Retinal pigment epithelial cell (primary cell): ENCODE measurements at regions not wholly inside any gene's neighbourhood (a gene's known extent, or its start where the extent isn't known, plus 50 kb on each side); places are given as distances from the start of the nearest gene placed in this dataset.

Experiments used
- DNase-seq: peaks from one replicate; pipeline ENCODE4 v3.0.0-alpha.2; 2010; ENCODE audit warnings: low read depth
- H3K4me3 ChIP-seq: 2 replicates; pipeline ENCODE4 v1.5.1; 2011; ENCODE audit warnings: mild to moderate bottlenecking, low read length, control low read depth, moderate library complexity
- CTCF ChIP-seq: conservative IDR thresholded peaks from 2 replicates; pipeline ENCODE4 v1.5.1; 2011; ENCODE audit warnings: low read depth, low read length, control low read depth, inconsistent platforms

- DNase-seq = no peak
- no peak for TF ChIP-seq CTCF
- no peak overlapping the region for H3K4me3 ChIP-seq
These were observed 258.8 kb downstream of the GLI2 start for GRCh38 chr2:120994301-120994995.

- no peak for DNase-seq
- H3K4me3 ChIP-seq = no peak overlapping the region
- TF ChIP-seq CTCF = no peak
These were observed 259.5 kb downstream of the GLI2 start for GRCh38 chr2:120995152-120995551.

GRCh38 chr2:120995656-120996190 lies 260.1 kb downstream of the GLI2 start:
- no peak for DNase-seq
- TF ChIP-seq CTCF = no peak
- no peak overlapping the region for H3K4me3 ChIP-seq

GRCh38 chr2:120999377-121000097 lies 263.9 kb downstream of the GLI2 start:
- TF ChIP-seq CTCF = no peak
- DNase-seq = no peak
- H3K4me3 ChIP-seq = no peak overlapping the region

- no peak for TF ChIP-seq CTCF
- no peak overlapping the region for H3K4me3 ChIP-seq
- no peak for DNase-seq
These were observed 265.1 kb downstream of the GLI2 start for GRCh38 chr2:121000804-121001203.

GRCh38 chr2:121001641-121002040 lies 266.0 kb downstream of the GLI2 start:
- no peak overlapping the region for H3K4me3 ChIP-seq
- no peak for TF ChIP-seq CTCF
- DNase-seq = no peak

DNA sequence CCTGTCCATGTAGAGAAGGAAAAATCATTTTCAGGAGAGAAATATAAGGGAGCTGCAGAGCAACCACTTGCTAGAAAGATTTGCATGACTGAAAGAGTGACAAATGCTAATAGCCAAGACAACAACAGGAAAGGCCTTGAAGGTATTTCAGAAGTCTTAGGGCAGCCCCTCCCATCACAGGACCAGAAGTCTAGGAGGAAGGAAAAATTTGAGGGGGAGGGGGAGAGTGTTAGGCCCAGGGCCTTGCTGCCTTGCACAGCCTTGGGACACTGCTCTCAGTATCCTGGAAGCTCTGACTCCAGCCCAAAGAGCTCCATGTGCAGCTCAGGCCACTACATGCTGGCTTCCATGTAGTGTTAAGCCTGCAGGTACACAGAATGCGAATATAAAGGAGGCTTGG lies 266.9 kb downstream of the GLI2 start:
- no peak for TF ChIP-seq CTCF
- DNase-seq = no peak
- no peak overlapping the region for H3K4me3 ChIP-seq
